ENCODE measurements at regions not wholly inside any gene's neighbourhood (a gene's known extent, or its start where the extent isn't known, plus 50 kb on each side); places are given as distances from the start of the nearest gene placed in this dataset.

DNA sequence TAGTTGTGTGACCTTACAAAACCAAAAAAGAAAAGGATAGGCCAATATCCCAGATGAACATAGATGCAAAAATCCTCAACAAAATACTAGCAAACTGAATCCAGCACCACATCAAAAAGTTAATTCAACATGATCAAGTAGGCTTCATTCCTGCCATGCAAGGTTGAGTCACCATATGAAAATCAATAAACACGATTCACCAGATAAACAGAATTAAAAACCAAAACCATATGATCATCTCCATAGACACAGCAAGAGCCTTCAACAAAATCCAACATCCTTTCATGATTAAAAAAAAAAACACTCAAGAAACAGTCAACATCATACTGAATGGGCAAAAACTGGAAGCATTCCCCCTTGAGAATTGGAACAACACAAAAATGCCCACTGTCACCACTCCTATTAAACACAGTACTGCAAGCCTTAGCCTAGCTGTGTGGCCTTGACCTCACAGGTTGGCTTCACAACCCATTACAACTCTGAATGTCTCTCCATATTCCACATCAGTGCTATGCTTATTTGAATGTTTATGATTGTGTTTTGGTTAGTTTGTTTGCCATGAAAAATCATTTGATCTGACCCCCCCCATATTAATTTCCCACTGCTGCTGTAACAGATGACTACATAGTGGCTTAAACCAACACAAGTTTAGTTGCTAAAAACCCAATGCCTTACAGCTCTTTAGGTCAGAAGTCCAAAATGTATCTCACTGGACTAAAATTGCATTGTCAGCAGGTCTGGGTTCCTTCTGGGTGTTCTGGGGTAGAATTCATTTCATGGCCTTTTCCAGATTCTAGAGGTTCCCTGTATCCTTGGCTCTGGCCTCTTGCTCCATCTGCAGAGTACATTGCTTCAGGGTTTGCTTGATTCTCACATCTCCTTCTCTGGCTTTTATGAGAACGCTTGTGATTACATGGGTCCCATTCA is 257.1 kb upstream of the DYNLRB2 start:
- TF ChIP-seq POLR2A (IDR thresholded peaks at IDR 0.05; ENCODE audit: low read depth, low read length) (no peak), TAF1 (IDR thresholded peaks at IDR 0.05; ENCODE audit: low read depth, low read length) (no peak), SPI1 (IDR thresholded peaks at IDR 0.05; ENCODE audit: low read depth, low read length) (no peak), POLR2AphosphoS5 (IDR thresholded peaks at IDR 0.05; ENCODE audit: low read depth, low read length) (no peak), PAX5 (IDR thresholded peaks at IDR 0.05; ENCODE audit: insufficient read depth, low read length, severe bottlenecking) (no peak), POU2F2 (IDR thresholded peaks at IDR 0.05; ENCODE audit: low read depth, low read length) (no peak)
